ENCODE measurements at regions not wholly inside any gene's neighbourhood (a gene's known extent, or its start where the extent isn't known, plus 50 kb on each side); places are given as distances from the start of the nearest gene placed in this dataset.

- TF ChIP-seq ZBTB4 (CRISPR knock-in tag; IDR thresholded peaks at IDR 0.05) = no peak
- no peak for TF ChIP-seq MXI1 (IDR thresholded peaks at IDR 0.05; ENCODE audit: low read depth, low read length)
- no peak for TF ChIP-seq ZNF274 (IDR thresholded peaks at IDR 0.05; ENCODE audit: insufficient read depth, insufficient read length)
- TF ChIP-seq TCF12 (IDR thresholded peaks at IDR 0.05; ENCODE audit: low read depth, low read length) = no peak
- TF ChIP-seq E2F4 (IDR thresholded peaks at IDR 0.05; ENCODE audit: low read depth, low read length) = no peak
Observed at GRCh38 chr5:108606185-108606584, 141.5 kb upstream of the FER start (continued).

- no peak for FAIRE-seq
- no peaks in the 10 kb centered on the region for H3K79me2 ChIP-seq (ENCODE audit: control insufficient read depth, insufficient read depth, low read length)
- DNase-seq (ENCODE audit: low read depth, low spot score) = no peak
- H3K9ac ChIP-seq (ENCODE audit: control insufficient read depth, insufficient read depth, low read length) = no peak overlapping the region
- no peak for ATAC-seq
- H3K4me2 ChIP-seq (ENCODE audit: control insufficient read depth, insufficient read depth) = no peak overlapping the region
- ChIA-PET SMC1A (ENCODE audit: uncharacterized antibody, unreplicated experiment) (interaction anchor here (0.7 kb wide), 1 partner anchor 1752 kb away, joined by 3 read pairs; no protein-coding TSS in a partner anchor), RAD21 (ENCODE audit: unreplicated experiment) (no interaction called here), CTCF (interaction anchor here (0.6 kb wide), 1 partner anchor 1862 kb away, joined by 3 read pairs; no protein-coding TSS in a partner anchor), POLR2A (no interaction called here)
- H4K20me1 ChIP-seq (ENCODE audit: control insufficient read depth, insufficient read depth) = no peaks in the 10 kb centered on the region
- no peak overlapping the region for H2AFZ ChIP-seq (ENCODE audit: control insufficient read depth, low read depth, low read length)
- no TSS peak for BruUV-seq (replicated peaks)
- no peaks in the 10 kb centered on the region for H3K9me3 ChIP-seq (replicated peaks; ENCODE audit: control insufficient read depth, insufficient read depth, low read length)
- intact Hi-C loops (cut with micrococcal nuclease; ENCODE audit: unreplicated experiment) (no loop called here), in situ Hi-C loops (cut with MboI) (no loop called here)
- H3K4me3 ChIP-seq = no peak overlapping the region
- TF ChIP-seq IKZF1 (conservative IDR thresholded peaks at IDR 0.05) (no peak), PBX3 (IDR thresholded peaks at IDR 0.05; ENCODE audit: insufficient replicate concordance, low read depth, low read length) (no peak), HDGF (IDR thresholded peaks at IDR 0.05) (no peak), KLF5 (IDR thresholded peaks at IDR 0.05; ENCODE audit: partially characterized antibody) (no peak), STAT1 (conservative IDR thresholded peaks at IDR 0.05) (no peak), IKZF2 (IDR thresholded peaks at IDR 0.05) (no peak), E4F1 (IDR thresholded peaks at IDR 0.05; ENCODE audit: borderline replicate concordance, partially characterized antibody) (no peak), NFXL1 (IDR thresholded peaks at IDR 0.05; ENCODE audit: borderline replicate concordance) (no peak), PKNOX1 (IDR thresholded peaks at IDR 0.05) (no peak)
- 90% methylated on average over 1 of the region's 1 CpG for WGBS (ENCODE audit: insufficient coverage, insufficient replicate concordance, low lambda C conversion rate, missing lambda C conversion rate)
- H3K27ac ChIP-seq (ENCODE audit: control insufficient read depth, insufficient read depth) = no peak overlapping the region
- no peaks in the 10 kb centered on the region for H3K4me1 ChIP-seq (ENCODE audit: control insufficient read depth, insufficient read depth, low read length)
- no peaks in the 10 kb centered on the region for H3K36me3 ChIP-seq (ENCODE audit: control insufficient read depth in 2 of 2, insufficient read depth in 2 of 2, low read length in 1 of 2)
- H3K27me3 ChIP-seq (replicated peaks in 1 of 2; ENCODE audit: control insufficient read depth in 2 of 2, insufficient read depth in 2 of 2, low read length in 1 of 2) = no peaks in the 10 kb centered on the region
Observed at GRCh38 chr5:108602830-108603229, 144.9 kb upstream of the FER start.

All from GM12878 (cell line).